Hepatocyte (in vitro differentiated cells): ENCODE measurements at regions not wholly inside any gene's neighbourhood (a gene's known extent, or its start where the extent isn't known, plus 50 kb on each side); places are given as distances from the start of the nearest gene placed in this dataset.

Experiments
- DNase-seq: peaks from one replicate; pipeline ENCODE4 v3.0.0-alpha.2; 2016; ENCODE audit warnings: low spot score
- H2AFZ ChIP-seq: fragments of 200-600 bp; sonication (generic); 2 replicates; pipeline ENCODE4 v1.6.0; 2016; ENCODE audit warnings: antibody characterized with exemption, mild to moderate bottlenecking
- H3K27ac ChIP-seq: fragments of 200-600 bp; sonication (generic); 2 replicates; pipeline ENCODE4 v1.5.1; 2016; ENCODE audit warnings: mild to moderate bottlenecking
- H3K27me3 ChIP-seq: fragments of 200-600 bp; sonication (generic); 2 replicates; pipeline ENCODE4 v1.6.1; 2016
- H3K36me3 ChIP-seq: fragments of 200-600 bp; sonication (generic); replicated peaks from 2 replicates; pipeline ENCODE4 v1.5.1; 2016; ENCODE audit warnings: low read depth; ENCODE audit not compliant: insufficient read depth
- H3K4me1 ChIP-seq: fragments of 200-600 bp; sonication (generic); 2 replicates; pipeline ENCODE4 v1.5.1; 2016; ENCODE audit warnings: mild to moderate bottlenecking, moderate library complexity; ENCODE audit not compliant: insufficient read depth
- H3K4me2 ChIP-seq: fragments of 200-600 bp; sonication (generic); 2 replicates; pipeline ENCODE4 v1.6.0; 2016
- H3K4me3 ChIP-seq: fragments of 200-600 bp; sonication (generic); 2 replicates; pipeline ENCODE4 v1.5.1; 2016; ENCODE audit warnings: mild to moderate bottlenecking
- H3K79me2 ChIP-seq: fragments of 200-600 bp; sonication (generic); 2 replicates; pipeline ENCODE4 v1.6.0; 2017; ENCODE audit warnings: mild to moderate bottlenecking
- H3K9me2 ChIP-seq: fragments of 200-600 bp; sonication (generic); replicated peaks from 2 replicates; pipeline ENCODE4 v1.6.0; 2017; ENCODE audit warnings: mild to moderate bottlenecking; ENCODE audit not compliant: insufficient read depth
- H3K9me3 ChIP-seq: fragments of 200-600 bp; sonication (generic); 2 replicates; pipeline ENCODE4 v1.5.1; 2016; ENCODE audit warnings: low read depth, mild to moderate bottlenecking
- H4K20me1 ChIP-seq: fragments of 200-600 bp; sonication (generic); 2 replicates; pipeline ENCODE4 v1.6.0; 2016; ENCODE audit warnings: mild to moderate bottlenecking; ENCODE audit not compliant: insufficient read depth, poor library complexity, severe bottlenecking
- EZH2 ChIP-seq: fragments of 200-600 bp; sonication (generic); IDR thresholded peaks from 2 replicates; pipeline ENCODE4 v1.6.1; 2016; ENCODE audit warnings: antibody characterized with exemption, mild to moderate bottlenecking, borderline replicate concordance
- EZH2phosphoT487 ChIP-seq: fragments of 200-600 bp; sonication (generic); IDR thresholded peaks from one replicate; pipeline ENCODE4 v1.6.1; 2018; ENCODE audit warnings: antibody characterized with exemption, mild to moderate bottlenecking, low read depth, moderate library complexity; ENCODE audit not compliant: unreplicated experiment, severe bottlenecking
- WGBS: methylation state at CpG from one replicate; pipeline ENCODE4 v1.1.6; 2016; ENCODE audit warnings: low lambda C conversion rate; ENCODE audit errors: missing lambda C conversion rate; 5-methylcytosine and 5-hydroxymethylcytosine counted together
- TF ChIP-seq, protein P1 (sequence below): fragments of 200-600 bp; sonication (generic); IDR thresholded peaks from 2 replicates; pipeline ENCODE4 v1.5.1; 2016; ENCODE audit warnings: antibody characterized with exemption, mild to moderate bottlenecking; ENCODE audit not compliant: poor library complexity

DNA sequence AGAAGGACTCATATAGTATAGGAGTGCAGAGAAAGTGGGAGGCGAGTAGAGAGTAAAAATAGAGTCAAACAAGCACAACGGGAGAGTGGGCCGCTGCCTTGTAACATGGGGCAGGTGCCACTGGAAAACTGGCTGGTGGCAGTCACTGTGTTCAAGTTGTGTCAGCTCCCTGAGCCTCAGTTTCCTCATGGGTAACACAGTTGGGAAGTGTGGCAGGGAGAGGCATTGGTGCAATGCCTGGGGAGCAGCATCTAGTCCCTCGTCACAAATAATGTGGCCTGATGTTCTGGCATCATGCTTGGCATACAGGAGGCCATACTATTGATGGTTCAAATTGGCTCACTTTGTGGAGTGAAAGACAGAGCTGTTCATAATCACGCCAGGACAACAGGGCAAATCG, 78.9 kb upstream of the SPON1 start:
- H3K79me2 ChIP-seq: no peaks in the 10 kb centered on the region
- no peaks in the 10 kb centered on the region for H3K27me3 ChIP-seq
- H3K4me3 ChIP-seq: no peak overlapping the region
- TF ChIP-seq EZH2 (no peak), EZH2phosphoT487 (no peak)
- TF ChIP-seq, protein P1, sequence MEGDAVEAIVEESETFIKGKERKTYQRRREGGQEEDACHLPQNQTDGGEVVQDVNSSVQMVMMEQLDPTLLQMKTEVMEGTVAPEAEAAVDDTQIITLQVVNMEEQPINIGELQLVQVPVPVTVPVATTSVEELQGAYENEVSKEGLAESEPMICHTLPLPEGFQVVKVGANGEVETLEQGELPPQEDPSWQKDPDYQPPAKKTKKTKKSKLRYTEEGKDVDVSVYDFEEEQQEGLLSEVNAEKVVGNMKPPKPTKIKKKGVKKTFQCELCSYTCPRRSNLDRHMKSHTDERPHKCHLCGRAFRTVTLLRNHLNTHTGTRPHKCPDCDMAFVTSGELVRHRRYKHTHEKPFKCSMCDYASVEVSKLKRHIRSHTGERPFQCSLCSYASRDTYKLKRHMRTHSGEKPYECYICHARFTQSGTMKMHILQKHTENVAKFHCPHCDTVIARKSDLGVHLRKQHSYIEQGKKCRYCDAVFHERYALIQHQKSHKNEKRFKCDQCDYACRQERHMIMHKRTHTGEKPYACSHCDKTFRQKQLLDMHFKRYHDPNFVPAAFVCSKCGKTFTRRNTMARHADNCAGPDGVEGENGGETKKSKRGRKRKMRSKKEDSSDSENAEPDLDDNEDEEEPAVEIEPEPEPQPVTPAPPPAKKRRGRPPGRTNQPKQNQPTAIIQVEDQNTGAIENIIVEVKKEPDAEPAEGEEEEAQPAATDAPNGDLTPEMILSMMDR: no peak
- DNase-seq: no peak
- H3K9me3 ChIP-seq: no peaks in the 10 kb centered on the region
- no peak overlapping the region for H3K27ac ChIP-seq
- H3K36me3 ChIP-seq: no peaks in the 10 kb centered on the region
- no peaks in the 10 kb centered on the region for H3K9me2 ChIP-seq
- H3K4me2 ChIP-seq: no peak overlapping the region
- H2AFZ ChIP-seq: no peak overlapping the region
- 97% methylated on average over 6 of the region's 6 CpGs for WGBS
- no peaks in the 10 kb centered on the region for H4K20me1 ChIP-seq
- no peaks in the 10 kb centered on the region for H3K4me1 ChIP-seq

DNA sequence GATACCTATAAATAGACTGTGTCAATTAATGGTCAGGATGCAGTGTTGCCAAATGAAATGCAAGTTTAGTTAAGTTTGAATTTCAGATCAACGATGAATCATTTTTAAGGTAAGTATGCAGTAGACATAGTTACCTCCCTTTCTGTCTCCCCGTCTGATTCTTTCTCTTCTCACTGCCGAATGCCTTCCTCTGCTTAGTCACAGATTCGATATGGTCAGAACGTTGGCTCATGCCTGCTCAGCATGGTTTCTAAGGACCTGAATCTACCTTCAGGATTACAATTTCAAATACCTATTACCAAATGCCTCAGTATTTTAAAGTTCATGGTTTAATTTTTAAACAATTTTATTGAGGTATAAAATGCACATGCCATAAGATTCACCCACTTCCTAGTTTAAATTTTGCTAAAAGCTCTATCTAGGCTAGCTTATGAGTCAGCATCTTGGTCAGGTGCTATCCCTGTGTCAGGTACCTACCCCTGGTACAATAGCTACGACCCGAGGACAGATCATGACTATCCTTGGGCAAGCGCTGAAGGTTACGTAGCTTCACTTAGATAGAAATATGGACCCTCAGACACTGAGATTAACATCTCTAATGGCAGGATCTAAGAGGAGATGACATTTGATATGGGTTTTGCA, 78.2 kb upstream of the SPON1 start:
- Histone ChIP-seq H3K4me1 (no peaks in the 10 kb centered on the region), H3K9me2 (no peaks in the 10 kb centered on the region), H3K79me2 (no peaks in the 10 kb centered on the region), H2AFZ (no peak overlapping the region), H3K27ac (no peak overlapping the region), H3K36me3 (no peaks in the 10 kb centered on the region), H4K20me1 (no peaks in the 10 kb centered on the region), H3K4me2 (no peak overlapping the region), H3K27me3 (no peaks in the 10 kb centered on the region), H3K9me3 (no peaks in the 10 kb centered on the region), H3K4me3 (no peak overlapping the region)
- no peak for DNase-seq
- 84% methylated on average over 9 of the region's 9 CpGs for WGBS
- TF ChIP-seq EZH2 (no peak), EZH2phosphoT487 (no peak)
- TF ChIP-seq, protein P1: no peak

GRCh38 chr11:13885083-13885482, 77.4 kb upstream of the SPON1 start:
- TF ChIP-seq, protein P1: no peak
- TF ChIP-seq EZH2 (no peak), EZH2phosphoT487 (no peak)
- no peak overlapping the region for H3K4me3 ChIP-seq
- H3K27ac ChIP-seq: no peak overlapping the region
- H2AFZ ChIP-seq: no peak overlapping the region
- 96% methylated on average over 1 of the region's 1 CpG for WGBS
- no peaks in the 10 kb centered on the region for H3K27me3 ChIP-seq
- no peak for DNase-seq
- no peaks in the 10 kb centered on the region for H3K36me3 ChIP-seq
- H3K79me2 ChIP-seq: no peaks in the 10 kb centered on the region
- H3K4me2 ChIP-seq: no peak overlapping the region
- H3K9me2 ChIP-seq: no peaks in the 10 kb centered on the region
- no peaks in the 10 kb centered on the region for H3K9me3 ChIP-seq
- no peaks in the 10 kb centered on the region for H3K4me1 ChIP-seq
- no peaks in the 10 kb centered on the region for H4K20me1 ChIP-seq
